HT-29 (cell line): ENCODE measurements at regions not wholly inside any gene's neighbourhood (a gene's known extent, or its start where the extent isn't known, plus 50 kb on each side); places are given as distances from the start of the nearest gene placed in this dataset.
"Not testable (repeated sequence)": the region's sequence is repeated elsewhere in the genome, so short reads cannot be mapped to it uniquely, and the experiment has no call there.

Source experiments
- DNase-seq: peaks from one replicate; pipeline ENCODE4 v3.0.0-alpha.2; 2015; ENCODE audit warnings: low spot score

GRCh38 chr7:4523219-4523618 lies 158.9 kb upstream of the FOXK1 start:
- DNase-seq: no peak

- DNase-seq: no peak
These were observed 158.2 kb upstream of the FOXK1 start for GRCh38 chr7:4523873-4524272.

- no peak for DNase-seq
These were observed 156.2 kb upstream of the FOXK1 start for GRCh38 chr7:4525884-4526283.

- no peak for DNase-seq
These were observed 154.0 kb upstream of the FOXK1 start for GRCh38 chr7:4527988-4528636.

DNA sequence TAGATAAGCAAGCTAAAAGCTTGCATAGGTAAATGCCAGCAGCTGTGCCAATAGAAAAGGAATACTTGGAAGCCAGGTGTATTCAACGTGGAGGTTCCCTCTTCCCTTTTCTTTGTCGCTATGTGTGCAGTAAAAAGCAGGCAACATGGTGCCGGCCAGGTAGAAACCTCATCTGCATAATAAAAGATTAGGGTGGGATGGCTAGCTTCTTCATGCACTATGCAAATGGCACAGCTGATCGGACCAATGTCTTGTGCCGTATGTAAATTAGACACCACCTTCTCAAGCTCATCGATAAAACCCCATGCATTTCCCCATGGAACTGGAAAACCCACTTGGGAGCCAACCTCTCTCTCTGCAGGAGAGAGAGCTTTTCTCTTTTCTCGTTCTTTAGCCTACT lies 150.9 kb upstream of the FOXK1 start:
- no peak for DNase-seq

DNA sequence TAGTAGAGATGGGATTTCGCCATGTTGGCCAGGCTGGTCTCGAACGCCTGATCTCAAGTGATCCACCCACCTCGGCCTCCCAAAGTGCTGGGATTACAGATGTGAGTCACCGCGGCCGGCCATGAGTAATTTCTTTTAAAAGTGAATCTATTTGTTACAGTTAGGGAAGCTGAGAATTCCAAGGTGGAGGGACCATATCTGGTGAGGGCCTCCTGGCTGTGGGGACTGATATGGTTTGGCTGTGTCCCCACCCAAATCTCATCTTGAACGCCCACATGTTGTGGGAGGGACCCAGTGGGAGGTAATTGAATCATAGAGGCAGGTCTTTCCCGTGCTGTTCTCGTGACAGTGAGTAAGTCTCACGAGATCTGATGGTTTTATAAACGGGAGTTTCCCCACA lies 148.8 kb upstream of the FOXK1 start:
- not testable (repeated sequence) for DNase-seq

GRCh38 chr7:4549681-4550080 lies 132.4 kb upstream of the FOXK1 start:
- DNase-seq: no peak

DNA sequence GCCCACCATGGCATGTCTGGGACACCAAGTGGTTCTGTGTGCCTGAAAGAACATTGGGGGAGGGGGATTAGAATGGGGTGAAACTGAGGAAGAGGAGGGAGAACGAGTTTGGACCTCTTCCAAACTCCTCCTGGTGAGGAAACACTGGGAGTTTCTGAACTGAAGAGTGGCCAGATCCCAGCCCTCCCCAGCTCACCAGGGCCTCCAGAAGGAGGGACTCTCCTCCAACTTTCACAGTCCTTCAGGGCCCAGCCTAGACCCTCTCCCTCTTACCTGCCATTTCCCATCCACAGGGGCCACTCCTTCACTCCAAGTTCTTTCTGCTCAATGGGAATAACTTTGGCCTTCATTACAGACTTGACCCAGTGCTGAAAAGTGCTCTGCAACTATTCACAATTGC lies 132.0 kb upstream of the FOXK1 start:
- DNase-seq: no peak

DNA sequence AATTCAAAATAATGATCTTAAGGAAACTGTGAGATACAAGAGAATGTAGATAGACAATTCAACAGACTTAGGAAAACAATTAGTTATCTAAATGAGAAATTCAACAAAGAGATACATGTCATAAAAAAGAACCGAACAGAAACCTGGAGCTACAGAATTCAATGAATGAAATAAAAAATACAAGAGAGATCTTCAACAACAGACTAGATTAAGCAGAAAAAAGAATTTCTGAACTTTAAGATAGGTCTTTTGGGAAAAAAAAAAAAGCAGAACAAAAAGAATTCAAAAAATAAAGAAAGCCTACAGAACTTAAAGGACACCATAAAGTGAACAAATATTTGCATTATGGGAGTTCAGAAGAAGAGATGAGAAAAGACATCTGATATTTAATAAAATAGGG lies 129.1 kb upstream of the FOXK1 start:
- no peak for DNase-seq

DNA sequence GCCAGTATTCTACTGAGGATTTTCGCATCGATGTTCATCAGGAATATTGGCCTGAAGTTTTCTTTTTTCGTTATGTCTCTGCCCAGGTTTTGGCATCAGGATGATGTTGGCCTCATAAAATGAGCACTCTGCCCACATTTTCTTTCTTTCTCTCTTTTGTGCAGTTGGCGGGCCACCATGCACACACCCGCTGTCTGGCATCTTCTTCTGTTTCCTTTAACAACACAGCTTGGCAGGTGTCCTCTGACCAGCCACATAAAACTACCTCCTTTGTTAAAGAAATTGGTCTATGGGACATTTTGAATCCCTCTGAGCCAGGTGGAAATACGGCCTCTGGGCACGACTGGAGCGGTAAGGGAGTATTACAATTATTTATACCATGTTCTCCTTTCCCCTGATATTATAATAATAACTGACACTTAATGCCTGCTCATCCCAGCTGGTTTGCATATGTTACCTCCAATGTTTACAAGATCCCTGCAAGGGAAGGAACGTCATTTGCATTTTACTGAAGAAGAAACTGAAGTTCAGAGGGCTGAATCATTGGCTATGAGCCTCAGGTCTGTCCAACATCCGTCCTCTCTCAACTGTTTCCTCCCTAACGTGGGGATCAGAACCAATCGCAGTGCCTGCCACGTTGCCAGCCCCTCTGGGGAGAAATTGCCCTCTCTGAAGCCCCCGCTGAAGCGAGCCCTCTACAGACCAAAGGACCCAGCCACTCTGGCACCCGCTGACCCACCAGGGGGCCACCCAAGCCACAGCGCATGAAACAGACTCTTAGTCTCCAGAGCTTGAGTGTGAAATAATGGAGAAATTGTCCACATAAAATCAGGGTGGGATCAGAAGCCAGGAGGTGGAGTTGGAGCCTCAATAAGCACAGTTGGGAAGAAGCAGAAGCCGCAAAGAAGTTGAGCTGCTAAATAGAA lies 125.0 kb upstream of the FOXK1 start:
- no peak for DNase-seq

DNA sequence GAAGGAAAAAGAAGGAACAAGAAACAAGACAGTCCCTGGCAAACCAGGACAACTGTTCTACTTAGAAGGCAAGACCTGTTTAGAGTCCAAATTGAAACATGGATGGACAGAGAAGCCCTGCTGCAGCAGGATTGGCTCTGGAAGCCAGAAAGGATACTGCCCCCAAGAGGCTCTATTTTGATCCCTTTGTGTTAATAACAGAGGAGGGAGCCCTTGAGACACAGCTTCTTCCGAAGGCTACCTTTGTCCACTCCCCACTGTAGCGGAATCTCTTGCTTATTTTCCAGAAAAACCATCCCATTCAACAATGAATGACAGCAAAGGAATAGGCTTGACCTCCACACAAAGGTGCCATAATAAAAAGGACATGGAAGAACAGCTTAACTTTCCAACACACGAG lies 120.3 kb upstream of the FOXK1 start:
- DNase-seq: no peak

DNA sequence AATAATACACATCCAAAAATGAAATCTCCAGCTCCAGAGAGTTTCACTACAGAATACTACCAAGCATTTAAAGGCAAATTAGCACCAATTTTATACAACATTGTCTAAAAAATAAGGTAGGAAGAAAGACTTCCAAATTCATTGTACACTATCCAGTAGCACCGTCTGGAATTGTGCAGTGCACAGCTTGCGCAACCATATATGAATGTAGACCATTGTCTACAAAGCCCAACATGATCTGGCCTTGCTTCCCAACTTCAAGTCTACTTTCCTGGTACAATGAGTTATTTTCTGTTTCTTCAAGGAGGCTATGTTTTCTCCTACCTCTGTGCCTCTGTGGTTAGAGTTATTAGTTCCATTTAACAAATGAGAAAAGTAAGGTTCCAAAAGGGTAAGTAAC lies 115.4 kb upstream of the FOXK1 start:
- DNase-seq: no peak

DNA sequence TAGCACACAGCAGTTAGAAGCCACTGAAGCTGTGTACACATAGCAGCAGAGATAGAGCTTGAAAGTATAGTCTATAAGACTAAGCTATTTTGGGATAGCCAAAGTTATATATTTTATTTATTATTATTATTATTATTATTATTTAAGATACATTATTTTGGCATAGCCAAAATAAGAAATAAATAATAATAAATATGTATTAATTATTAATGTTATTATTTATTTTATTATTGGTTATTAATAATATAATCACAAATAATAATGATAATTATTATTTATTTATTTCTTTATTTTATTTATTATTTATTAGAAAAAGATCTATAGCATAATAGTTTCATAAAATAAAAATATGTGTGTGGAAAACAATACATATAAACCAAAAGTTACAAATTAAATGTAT lies 107.2 kb upstream of the FOXK1 start:
- DNase-seq: no peak

DNA sequence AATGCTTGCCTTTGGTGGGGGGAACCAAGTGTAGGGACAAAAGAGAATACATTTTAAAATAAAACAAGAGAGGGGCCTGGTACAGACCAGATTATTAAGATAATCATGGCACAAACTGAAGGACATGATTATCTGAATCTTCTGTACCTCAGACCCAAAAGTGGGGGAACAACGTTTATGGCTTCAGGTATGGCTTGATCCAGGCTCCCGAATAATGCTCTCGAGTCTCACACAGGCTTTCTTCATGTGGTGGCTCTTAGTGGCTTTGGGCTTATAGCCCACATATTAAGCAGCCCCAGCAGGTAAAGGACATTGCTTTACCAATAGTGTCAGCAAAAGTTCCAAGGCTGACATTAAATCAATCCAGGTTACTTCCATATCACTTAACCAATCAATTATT lies 106.8 kb upstream of the FOXK1 start:
- no peak for DNase-seq

- DNase-seq: no peak
These were observed 78.9 kb upstream of the FOXK1 start for GRCh38 chr7:4602905-4603842.

GRCh38 chr7:4603843-4604231 lies 78.3 kb upstream of the FOXK1 start:
- DNase-seq: no peak

- no peak for DNase-seq
These were observed 77.6 kb upstream of the FOXK1 start for GRCh38 chr7:4604456-4604940.

DNA sequence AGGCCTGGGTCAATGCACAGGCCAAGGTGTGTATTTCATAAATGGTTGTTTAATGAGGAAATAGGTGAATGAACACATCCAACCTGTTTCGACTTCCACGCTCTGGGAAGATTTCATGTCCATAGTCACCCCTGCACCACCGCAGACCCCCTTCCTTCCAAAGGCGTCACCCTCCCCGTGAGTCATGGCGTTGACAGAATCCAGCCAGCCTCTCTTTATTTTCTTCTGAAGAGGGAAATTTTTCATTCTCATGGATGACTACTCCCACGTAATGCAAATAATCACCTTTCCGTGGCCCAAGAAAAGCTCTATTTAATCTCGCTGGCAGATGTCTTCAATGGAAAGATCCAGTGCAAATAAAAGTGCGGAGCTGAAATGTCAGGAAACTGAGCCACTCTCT lies 75.3 kb upstream of the FOXK1 start:
- DNase-seq: no peak

- no peak for DNase-seq
These were observed 74.8 kb upstream of the FOXK1 start for GRCh38 chr7:4607311-4607729.

GRCh38 chr7:4609576-4609975 lies 72.5 kb upstream of the FOXK1 start:
- DNase-seq: not testable (repeated sequence)

DNA sequence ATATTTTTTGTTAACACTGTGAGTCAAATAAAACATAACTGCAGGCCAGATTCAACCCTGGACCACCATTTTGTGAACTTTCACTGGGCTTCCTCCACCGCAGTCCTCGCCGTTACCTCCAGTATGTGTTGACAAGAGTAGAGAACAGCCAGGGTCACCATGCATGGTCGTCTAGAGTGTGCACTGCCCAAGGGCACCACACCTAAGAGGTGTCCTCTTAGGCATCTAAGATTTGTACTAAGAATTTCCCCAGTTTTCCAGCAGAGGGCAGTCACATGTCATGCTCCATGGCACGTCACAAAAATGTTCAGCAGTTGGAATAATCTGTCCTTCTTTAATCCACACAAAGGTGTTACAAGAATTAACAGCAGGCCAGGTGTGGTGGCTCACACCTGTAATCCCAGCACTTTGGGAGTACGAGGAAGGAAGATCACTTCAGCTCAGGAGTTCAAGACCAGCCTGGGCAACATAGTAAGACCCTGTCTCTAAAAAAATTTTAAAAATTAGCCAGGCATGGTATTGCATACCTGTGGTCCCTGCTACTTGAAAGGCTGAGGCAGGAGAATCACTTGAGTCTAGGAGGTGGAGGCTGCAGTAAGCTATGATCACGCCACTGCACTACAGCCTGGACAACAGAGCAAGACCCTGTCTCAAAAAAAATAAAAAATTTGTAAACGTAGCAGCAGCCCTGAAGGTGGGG lies 71.2 kb upstream of the FOXK1 start:
- DNase-seq: peak; percentile 91
